Ishikawa (cell line): ENCODE measurements at regions not wholly inside any gene's neighbourhood (a gene's known extent, or its start where the extent isn't known, plus 50 kb on each side); places are given as distances from the start of the nearest gene placed in this dataset.

Experiments used
- CEBPB ChIP-seq: IDR thresholded peaks from 2 replicates; pipeline ENCODE4 v1.6.1; 2012
- CREB1 ChIP-seq: IDR thresholded peaks from 2 replicates; pipeline ENCODE4 v1.6.1; 2012; ENCODE audit warnings: low read depth
- EGR1 ChIP-seq: IDR thresholded peaks from 2 replicates; pipeline ENCODE4 v1.6.1; 2012
- EP300 ChIP-seq: IDR thresholded peaks from 2 replicates; pipeline ENCODE4 v1.6.1; 2012; ENCODE audit warnings: borderline replicate concordance
- FOXM1 ChIP-seq: IDR thresholded peaks from 2 replicates; pipeline ENCODE4 v1.6.1; 2012; ENCODE audit warnings: low read depth, borderline replicate concordance
- NFIC ChIP-seq: IDR thresholded peaks from 2 replicates; pipeline ENCODE4 v1.6.1; 2012
- RAD21 ChIP-seq: IDR thresholded peaks from 2 replicates; pipeline ENCODE4 v1.6.1; 2012; ENCODE audit warnings: low read depth
- TAF1 ChIP-seq: IDR thresholded peaks from 2 replicates; pipeline ENCODE4 v1.6.1; 2012; ENCODE audit warnings: low read depth, mild to moderate bottlenecking
- TCF12 ChIP-seq: IDR thresholded peaks from 2 replicates; pipeline ENCODE4 v1.6.1; 2012; ENCODE audit warnings: low read depth
- TEAD4 ChIP-seq: IDR thresholded peaks from 2 replicates; pipeline ENCODE4 v1.6.1; 2012
- YY1 ChIP-seq: IDR thresholded peaks from 2 replicates; pipeline ENCODE4 v1.6.1; 2012; ENCODE audit warnings: low read depth
- ZBTB7A ChIP-seq: IDR thresholded peaks from 2 replicates; pipeline ENCODE4 v1.6.1; 2012; ENCODE audit warnings: low read depth
- TF ChIP-seq, protein P1 (sequence below): IDR thresholded peaks from 2 replicates; pipeline ENCODE4 v1.6.1; 2012; ENCODE audit warnings: low read depth, mild to moderate bottlenecking
- TF ChIP-seq, protein P2 (sequence below): IDR thresholded peaks from 2 replicates; pipeline ENCODE4 v1.6.1; 2012
- TF ChIP-seq, protein P3 (sequence below): IDR thresholded peaks from 2 replicates; pipeline ENCODE4 v1.6.1; 2012

DNA sequence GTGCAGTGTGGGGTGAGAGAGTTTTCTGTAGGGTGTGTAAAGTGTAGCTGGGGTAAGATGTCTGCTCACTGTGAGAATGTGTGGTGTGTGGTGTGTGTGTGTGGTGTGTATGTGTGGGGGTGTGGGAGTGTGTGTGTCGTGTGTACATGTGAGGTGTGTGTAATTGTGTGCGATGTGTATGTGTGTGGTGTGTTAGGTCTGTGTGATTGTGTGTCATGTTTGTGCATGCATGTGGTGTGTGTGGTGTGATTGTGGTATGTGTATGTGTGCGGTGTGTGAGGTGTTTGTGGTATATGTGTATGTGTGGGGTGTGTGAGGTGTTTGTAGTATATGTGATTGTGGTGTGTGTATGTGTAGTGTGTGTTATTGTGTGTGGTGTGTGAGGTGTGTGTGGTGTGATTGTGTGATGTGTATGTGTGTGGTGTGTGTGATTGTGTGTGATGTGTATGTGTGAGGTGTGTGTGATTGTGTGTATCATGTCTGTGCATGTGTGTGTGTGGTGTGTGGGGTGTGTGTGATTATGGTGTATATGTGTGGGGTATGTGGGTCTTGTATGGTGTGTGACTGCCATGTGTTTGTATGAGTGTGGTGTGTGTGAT is 241.7 kb upstream of the HDAC4 start:
- TF ChIP-seq, protein P1, sequence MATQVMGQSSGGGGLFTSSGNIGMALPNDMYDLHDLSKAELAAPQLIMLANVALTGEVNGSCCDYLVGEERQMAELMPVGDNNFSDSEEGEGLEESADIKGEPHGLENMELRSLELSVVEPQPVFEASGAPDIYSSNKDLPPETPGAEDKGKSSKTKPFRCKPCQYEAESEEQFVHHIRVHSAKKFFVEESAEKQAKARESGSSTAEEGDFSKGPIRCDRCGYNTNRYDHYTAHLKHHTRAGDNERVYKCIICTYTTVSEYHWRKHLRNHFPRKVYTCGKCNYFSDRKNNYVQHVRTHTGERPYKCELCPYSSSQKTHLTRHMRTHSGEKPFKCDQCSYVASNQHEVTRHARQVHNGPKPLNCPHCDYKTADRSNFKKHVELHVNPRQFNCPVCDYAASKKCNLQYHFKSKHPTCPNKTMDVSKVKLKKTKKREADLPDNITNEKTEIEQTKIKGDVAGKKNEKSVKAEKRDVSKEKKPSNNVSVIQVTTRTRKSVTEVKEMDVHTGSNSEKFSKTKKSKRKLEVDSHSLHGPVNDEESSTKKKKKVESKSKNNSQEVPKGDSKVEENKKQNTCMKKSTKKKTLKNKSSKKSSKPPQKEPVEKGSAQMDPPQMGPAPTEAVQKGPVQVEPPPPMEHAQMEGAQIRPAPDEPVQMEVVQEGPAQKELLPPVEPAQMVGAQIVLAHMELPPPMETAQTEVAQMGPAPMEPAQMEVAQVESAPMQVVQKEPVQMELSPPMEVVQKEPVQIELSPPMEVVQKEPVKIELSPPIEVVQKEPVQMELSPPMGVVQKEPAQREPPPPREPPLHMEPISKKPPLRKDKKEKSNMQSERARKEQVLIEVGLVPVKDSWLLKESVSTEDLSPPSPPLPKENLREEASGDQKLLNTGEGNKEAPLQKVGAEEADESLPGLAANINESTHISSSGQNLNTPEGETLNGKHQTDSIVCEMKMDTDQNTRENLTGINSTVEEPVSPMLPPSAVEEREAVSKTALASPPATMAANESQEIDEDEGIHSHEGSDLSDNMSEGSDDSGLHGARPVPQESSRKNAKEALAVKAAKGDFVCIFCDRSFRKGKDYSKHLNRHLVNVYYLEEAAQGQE = no peak
- no peak for TF ChIP-seq TCF12
- TF ChIP-seq CREB1 = no peak
- TF ChIP-seq EP300 = no peak
- TF ChIP-seq, protein P2, sequence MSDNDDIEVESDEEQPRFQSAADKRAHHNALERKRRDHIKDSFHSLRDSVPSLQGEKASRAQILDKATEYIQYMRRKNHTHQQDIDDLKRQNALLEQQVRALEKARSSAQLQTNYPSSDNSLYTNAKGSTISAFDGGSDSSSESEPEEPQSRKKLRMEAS = no peak
- TF ChIP-seq, protein P3, sequence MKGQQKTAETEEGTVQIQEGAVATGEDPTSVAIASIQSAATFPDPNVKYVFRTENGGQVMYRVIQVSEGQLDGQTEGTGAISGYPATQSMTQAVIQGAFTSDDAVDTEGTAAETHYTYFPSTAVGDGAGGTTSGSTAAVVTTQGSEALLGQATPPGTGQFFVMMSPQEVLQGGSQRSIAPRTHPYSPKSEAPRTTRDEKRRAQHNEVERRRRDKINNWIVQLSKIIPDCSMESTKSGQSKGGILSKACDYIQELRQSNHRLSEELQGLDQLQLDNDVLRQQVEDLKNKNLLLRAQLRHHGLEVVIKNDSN = no peak
- TF ChIP-seq NFIC = no peak
- TF ChIP-seq TEAD4 = no peak
- TF ChIP-seq YY1 = no peak
- no peak for TF ChIP-seq RAD21
- no peak for TF ChIP-seq CEBPB
- TF ChIP-seq ZBTB7A = no peak
- no peak for TF ChIP-seq EGR1
- no peak for TF ChIP-seq TAF1
- no peak for TF ChIP-seq FOXM1

DNA sequence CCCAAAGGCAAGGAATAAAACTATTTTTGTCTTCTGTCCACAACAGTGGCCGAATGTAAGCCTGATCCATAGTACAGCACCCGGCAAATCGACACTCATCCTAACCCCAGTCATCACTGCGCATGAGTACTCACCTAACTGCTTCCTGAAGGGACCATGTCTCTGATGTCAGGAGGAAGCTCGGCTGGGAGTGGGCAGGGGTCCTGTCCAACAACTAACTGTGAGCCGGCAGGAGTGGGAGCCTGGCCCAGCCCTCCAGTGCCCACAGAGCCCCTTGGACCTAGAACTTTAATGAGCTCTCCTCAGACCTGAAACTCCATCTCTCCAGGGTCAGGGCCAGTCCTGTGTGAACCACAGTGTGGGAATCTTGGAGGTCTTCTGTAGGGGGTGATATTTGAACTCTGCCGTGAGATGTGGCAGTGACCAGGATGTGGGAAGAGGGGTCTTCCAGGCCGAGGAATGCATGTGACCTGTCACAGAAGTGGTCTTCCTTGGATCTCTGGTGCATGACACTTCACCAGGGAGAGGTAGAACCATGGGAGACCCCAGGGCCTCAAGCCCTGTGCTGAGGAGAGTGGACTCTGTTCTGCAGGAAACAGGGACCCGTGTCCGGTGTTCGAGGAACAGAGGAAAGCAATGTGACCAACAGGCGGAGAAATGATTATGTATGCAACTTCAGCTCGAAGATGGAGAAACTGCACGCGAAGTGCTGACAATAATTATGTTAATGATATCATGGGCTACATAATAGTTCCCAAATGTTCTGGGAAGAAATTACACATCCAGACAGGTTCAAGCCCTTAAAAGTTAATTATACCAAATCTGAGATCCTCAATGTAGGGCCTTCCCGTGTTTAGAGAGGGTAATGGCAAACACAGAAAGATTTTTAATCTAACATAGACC is 240.1 kb upstream of the HDAC4 start:
- no peak for TF ChIP-seq RAD21
- no peak for TF ChIP-seq EP300
- TF ChIP-seq FOXM1 = no peak
- no peak for TF ChIP-seq YY1
- TF ChIP-seq, protein P2 = no peak
- no peak for TF ChIP-seq NFIC
- TF ChIP-seq CREB1 = no peak
- no peak for TF ChIP-seq EGR1
- TF ChIP-seq, protein P3 = no peak
- TF ChIP-seq CEBPB = no peak
- no peak for TF ChIP-seq TCF12
- no peak for TF ChIP-seq TEAD4
- TF ChIP-seq, protein P1 = no peak
- no peak for TF ChIP-seq ZBTB7A
- TF ChIP-seq TAF1 = no peak

DNA sequence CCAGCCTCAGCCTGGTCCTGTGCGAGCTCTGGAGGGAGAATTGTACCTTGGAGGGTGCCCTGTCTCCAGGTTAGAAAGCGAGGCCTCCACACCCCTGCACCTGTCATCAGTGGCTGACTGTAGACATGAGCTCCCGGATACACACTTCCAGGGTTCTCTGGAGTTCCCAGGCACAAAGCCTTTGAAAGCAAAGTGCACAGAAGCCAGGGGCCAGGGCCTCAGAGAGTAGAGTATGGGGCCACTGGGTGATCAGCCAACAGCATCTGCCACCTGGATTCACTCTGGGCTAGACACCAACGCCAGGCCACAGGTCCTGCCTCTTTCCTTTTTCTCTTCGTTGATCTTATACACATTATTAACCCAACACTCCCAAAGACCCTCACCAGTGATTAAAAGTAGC is 239.4 kb upstream of the HDAC4 start:
- no peak for TF ChIP-seq TEAD4
- no peak for TF ChIP-seq ZBTB7A
- TF ChIP-seq YY1 = no peak

DNA sequence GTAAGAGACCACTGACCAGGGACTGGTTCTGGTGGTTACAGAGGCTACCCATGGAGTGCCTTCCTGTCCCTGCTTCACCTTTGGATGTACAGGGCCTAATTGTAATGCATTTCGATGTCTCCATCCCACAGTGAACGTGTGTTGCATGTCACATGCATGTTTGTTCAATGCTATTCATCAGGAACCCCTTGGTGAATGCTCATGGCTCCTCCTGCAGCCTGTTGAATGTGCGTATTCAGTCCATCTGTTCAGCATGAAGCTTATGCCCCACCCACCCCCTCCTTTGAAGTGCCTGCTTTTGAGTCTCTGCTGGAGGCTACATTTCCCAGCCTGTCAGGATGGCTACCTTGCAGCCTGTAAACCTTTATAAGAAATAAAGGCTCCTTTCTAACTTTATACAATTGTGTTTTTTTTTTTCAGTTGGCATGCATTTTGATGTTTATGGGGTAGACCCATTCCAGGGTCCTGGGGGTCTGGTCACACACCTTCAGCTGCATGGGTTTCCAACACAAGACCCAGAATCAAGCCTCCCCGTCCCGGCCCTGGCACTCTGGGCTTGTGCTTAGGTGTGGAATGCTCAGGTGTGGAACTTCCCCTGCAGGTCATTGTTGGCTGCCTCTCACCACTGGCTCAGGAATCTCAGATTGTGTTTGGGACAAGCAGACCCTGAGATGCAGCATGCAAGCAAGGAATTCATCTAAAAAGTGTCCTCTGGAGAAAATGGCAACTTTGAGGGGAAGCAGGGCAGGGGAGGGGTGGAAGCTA is 238.8 kb upstream of the HDAC4 start:
- TF ChIP-seq TAF1 = no peak
- TF ChIP-seq, protein P1 = no peak
- no peak for TF ChIP-seq FOXM1
- no peak for TF ChIP-seq NFIC
- no peak for TF ChIP-seq ZBTB7A
- TF ChIP-seq CEBPB = no peak
- TF ChIP-seq CREB1 = no peak
- TF ChIP-seq, protein P3 = no peak
- no peak for TF ChIP-seq TEAD4
- no peak for TF ChIP-seq EGR1
- no peak for TF ChIP-seq EP300
- TF ChIP-seq, protein P2 = no peak
- TF ChIP-seq TCF12 = no peak
- TF ChIP-seq RAD21 = no peak
- TF ChIP-seq YY1 = no peak
